Neural progenitor cell (in vitro differentiated cells): ENCODE measurements at regions not wholly inside any gene's neighbourhood (a gene's known extent, or its start where the extent isn't known, plus 50 kb on each side); places are given as distances from the start of the nearest gene placed in this dataset.

Experiments
- CTCF ChIP-seq: fragments of 200-600 bp; sonication (generic); IDR thresholded peaks from 2 replicates; pipeline ENCODE4 v1.5.1; 2017; ENCODE audit warnings: antibody characterized with exemption, mild to moderate bottlenecking
- EZH2phosphoT487 ChIP-seq: fragments of 200-600 bp; sonication (generic); IDR thresholded peaks from 2 replicates; pipeline ENCODE4 v1.6.1; 2017; ENCODE audit warnings: antibody characterized with exemption

GRCh38 chr12:89924191-89924590 lies 215.6 kb upstream of the ATP2B1 start:
- no peak for TF ChIP-seq EZH2phosphoT487
- TF ChIP-seq CTCF, result no peak
